HG03442 (cell line): ENCODE measurements at regions not wholly inside any gene's neighbourhood (a gene's known extent, or its start where the extent isn't known, plus 50 kb on each side); places are given as distances from the start of the nearest gene placed in this dataset.

ENCODE experiments used
- ATAC-seq: cut with Tn5 transposase; IDR thresholded peaks from one replicate; pipeline ENCODE4 v1.9.1; 2021; ENCODE audit warnings: mild to moderate bottlenecking, moderate library complexity; ENCODE audit not compliant: unreplicated experiment

- ATAC-seq = no peak
Observed at GRCh38 chr17:72439893-72440502, 319.2 kb downstream of the SOX9 start.

DNA sequence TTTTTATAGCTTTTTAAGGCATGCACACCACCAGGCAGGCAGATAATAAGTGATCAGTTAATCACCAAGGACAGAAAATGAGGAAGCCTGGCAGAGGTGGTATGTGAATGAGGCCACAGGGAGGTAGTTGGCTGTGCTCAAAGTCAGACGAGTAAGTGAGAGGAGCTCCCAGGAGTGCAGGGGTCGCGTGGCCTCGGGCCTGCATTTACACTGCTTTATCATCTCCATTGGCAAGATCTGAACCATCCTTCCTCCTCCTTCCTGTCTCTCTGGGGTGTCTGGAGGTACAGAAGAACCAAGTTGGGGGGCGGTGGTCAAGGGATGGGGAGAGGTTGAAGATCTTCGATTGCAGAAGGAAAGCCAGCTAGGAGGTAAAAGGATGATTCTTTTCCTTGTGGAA, 320.1 kb downstream of the SOX9 start:
- no peak for ATAC-seq

DNA sequence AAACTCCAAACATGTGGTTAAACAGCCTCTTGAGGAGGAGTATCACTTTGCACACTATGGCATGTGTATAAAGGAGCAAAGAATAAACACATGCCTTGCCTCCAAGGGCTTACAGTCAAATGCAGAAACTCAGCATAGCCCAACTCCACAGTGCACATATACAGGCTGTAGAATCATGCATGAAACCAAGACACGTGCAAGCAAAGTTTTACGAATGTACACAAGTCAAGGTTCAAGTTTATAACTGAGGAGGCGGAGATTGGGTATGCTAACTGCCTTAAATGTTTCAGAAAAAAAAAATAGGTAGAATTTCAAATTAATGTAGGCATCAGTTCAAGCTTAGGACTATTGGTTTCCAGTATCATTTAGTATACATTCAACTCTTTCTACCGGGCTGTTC, 321.1 kb downstream of the SOX9 start:
- ATAC-seq = no peak

DNA sequence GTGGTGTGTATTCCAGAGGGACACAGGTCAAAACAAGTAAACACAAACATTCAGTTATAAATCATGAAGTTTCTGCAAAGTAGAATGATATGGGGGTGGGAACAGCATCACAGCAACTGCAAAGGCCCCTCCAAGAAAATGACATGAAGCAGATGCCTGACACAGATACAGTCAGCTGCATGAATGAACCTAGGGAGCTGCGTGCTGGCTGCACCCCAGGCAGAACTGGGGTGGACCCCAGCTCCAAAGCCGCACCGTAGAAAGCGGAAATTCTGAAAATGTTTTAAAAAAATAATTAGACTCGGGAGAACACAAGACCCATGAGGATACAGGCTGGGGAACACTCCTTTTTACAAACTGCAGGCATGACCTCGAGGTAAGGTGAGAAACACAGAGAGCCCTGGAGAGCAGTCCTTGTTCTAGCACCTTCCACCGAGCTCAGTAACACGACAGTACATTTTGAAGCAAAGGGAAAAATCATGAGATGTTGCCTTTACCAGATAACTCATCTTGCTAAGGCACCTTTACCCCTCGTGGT, 323.8 kb downstream of the SOX9 start:
- no peak for ATAC-seq

DNA sequence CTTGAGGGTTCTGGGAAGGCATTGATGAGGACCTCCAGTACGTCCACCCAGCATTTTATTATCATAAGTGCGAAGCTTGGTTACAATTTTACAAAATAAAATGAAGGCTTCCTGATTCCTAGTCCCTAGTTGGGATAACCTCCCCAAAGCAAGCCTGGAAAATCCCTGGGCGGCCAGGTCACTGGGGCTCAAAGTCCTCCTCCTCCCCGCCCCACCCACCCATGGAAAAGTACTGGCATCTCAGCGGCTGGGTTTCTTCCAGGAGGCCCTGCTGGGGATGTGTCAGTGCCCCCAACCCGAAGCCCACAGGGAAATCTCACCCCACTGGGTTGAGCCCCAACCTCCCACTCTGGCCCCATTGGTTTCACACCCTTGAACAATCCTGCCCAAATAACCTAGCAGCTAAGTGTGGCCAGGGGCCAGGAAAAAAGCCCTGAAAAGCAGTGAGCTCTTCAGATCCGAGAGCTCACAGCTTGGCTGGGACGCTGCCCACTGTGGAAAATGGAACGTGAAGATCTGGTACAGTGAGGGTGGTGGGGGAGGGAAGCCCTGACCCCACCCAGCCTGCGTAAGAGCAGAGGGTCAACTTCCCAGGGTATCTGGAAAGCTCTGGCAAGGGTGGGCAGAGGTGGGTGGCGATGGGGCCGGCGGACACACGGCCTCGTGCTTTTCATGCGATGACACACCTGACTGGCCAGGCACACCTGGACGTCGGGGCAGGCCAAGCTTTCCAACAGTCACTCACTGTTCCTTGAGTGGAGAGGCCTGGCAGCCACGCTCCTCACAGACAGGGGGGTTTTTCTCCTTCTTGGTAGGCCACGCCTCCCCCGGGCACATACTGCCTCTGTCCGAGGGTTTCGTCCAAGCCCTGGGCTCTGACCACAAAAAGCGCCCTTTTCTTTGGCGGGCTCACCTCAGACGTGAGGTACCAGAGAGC, 324.5 kb downstream of the SOX9 start:
- ATAC-seq = no peak

DNA sequence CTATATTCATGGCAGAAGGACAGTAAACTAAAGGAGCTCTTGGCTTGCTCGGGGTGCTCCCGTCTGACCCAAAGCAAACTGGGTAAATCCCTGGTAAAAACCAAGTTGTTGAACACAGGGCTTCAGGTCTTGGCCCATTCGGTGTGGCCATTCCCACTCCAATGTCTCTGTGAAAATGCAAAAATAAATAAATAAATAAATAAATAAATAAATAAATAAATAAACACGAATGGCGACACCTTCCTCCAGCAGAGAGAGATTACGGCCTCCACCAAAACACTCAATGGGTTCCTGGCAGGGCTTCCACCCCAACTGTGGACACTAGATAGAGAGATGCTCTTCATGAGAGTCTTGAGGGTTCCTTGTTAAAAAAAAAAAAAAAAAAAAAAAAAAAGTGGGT, 325.3 kb downstream of the SOX9 start:
- no peak for ATAC-seq

DNA sequence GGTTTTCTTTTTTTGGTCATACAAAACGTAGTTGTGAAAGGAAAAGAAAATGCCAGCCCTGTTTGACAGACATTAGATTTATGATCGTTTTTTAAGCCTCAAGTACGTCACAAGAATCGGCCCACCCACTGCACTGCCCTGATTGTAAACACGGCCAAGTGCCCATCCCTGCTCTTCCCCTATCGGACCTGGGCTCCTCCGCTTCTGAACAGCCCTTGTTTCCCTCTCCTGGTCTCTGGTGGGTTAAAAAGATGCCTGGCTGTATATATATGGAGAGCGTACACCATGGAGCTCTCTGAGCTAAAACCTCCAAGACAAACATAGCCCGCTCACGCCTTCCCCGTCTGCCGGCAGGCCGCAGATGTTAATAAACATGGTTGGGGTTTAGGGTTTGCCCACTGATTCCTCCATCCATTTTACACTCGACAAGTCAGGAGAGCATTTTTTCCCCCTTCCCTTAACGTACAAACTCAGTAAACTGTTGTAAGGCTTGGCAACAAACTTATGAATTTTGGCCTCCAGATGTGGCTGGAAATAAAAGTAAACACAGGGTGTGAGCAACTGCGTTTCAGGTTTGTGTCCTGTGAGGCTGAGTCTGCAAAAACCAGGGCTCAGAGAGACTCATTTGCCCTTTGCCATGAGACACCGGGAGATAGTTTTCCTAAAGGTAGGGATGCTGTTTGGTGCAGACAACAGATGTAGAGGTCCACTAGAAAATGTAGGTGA, 325.9 kb downstream of the SOX9 start:
- ATAC-seq = no peak

DNA sequence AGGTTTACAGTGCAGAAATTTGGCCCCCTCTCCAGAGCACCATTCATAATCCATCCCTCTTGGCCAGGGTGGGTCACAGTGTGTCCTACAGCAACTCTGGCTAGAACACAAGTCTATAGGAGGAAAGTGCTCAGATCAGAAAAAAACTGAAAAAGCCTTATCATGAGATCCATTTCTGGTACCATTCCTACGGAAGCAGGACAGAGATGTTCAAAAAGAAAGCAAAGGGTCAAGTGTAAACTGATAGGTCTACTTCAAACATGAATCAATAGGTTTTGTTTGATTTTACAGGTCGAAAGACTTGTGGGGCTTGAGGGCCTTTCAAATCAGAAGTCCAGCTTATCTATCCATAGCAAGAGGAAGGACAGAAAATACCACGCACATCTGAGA, 326.4 kb downstream of the SOX9 start:
- ATAC-seq = no peak

DNA sequence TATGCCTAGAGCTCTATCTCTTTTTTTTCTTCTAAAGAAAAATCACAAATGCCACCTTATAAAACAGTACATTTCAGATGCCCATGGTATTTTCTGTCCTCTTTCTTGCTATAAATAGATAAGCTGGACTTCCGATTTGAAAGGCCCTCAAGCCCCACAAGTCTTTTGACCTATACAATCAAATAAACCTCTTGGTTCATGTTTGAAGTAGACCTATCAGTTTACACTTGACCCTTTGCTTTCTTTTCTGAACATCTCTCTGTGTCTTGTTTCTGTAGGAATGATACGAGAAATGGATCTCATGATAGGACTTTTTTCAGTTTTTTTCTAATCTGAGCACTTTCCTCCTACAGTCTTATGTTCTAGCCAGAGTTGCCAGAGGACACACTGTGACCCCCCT, 327.2 kb downstream of the SOX9 start:
- ATAC-seq = no peak

DNA sequence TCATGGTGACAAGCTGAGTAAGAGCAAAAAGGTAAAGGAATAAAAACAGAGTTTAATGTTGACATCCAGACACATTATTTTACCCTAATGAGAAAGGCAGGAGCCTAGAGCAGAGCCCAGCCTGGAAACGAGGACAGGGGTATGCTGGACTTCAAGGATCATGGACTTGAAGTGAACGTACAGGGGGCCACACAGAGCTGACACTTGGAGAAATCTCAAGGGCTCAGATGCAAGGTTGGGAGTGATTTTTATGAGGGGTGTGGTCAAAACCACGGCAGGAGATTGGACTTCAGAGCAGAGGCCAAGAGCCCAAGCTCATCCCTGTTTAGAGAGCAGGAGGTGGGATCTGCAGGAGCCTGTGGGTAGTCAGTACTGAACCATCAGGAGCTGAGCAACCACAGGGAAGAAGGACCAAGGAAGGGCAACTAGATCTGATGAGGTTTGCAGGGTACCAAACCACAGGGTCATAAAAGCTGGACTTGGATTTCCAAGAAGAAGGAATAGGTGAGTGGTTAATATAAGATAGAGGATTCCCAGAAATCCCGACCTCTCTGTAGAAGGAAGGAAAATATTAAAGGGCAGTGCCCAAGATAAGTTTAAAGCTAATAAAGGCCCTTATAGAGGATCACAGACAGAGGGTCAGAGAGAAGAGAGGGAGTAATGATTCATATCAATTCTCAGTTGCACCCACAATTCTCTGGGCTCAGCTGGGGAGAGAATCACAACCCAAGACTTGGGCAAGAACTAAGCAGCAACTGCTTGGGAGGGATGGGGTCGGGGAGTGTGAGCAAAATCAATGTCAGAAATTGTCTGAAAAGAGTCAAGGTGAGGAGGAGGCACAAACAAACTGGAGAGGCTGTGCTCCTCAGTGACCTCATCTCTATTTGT, 331.7 kb downstream of the SOX9 start:
- ATAC-seq = no peak

DNA sequence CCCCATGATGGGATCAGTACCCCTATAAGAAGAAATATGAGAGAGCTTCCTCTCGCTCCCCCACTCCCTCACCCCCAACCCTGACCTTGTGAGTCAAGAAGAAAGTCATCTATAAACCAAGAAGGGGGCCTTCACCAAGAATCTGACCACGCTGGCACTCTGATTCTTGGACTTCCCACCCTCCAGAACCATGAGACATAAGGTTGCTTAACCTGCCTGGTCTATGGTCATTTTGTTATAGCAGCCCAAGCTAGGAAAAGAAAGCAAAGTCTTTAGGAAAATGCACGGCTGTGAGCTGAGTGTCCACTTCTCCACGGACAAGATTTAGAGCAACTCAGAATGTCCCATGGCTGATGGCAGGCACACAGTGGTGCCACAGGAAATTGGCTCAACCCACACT, 333.5 kb downstream of the SOX9 start:
- ATAC-seq = no peak

- ATAC-seq = no peak
Observed at GRCh38 chr17:72455562-72455961, 334.7 kb downstream of the SOX9 start.

DNA sequence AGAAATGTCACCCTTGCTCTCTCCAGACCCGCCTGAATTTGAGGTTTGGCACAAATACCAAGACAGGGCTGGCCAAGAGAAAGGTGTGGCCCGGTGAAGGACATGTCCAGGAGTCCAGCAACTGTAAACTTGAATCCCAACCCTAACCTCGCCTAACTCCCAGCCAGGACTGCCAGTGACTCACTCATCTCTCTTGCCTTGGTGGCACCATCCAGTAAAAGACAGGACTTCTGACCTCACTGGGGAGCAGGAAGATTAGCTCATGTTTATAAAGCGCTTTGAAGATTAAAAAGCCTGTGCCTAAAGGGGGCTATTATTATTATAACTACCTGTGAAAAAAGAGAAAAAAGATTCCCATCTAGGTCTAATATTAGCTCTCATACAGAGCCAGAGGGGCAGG, 335.3 kb downstream of the SOX9 start:
- ATAC-seq = no peak

GRCh38 chr17:72457712-72458111, 336.9 kb downstream of the SOX9 start:
- no peak for ATAC-seq

DNA sequence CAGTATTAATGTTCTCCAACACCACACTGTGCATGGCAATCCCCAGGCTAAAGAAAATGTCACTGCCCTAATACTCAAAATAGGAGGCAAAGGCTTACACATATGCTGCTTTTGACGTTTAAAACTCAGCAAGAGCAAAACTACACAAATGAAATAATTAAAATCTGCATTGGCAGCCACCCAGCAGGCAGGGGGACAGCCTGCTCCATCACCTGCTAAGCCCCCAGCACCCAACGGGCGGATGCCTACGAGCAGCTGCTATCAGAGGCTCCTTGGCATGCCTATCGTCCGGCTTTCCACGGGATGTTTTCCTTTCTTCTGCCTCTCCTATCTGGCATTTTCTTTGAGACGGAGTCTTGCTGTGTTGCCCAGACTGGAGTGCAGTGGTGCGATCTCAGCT, 337.5 kb downstream of the SOX9 start:
- no peak for ATAC-seq

DNA sequence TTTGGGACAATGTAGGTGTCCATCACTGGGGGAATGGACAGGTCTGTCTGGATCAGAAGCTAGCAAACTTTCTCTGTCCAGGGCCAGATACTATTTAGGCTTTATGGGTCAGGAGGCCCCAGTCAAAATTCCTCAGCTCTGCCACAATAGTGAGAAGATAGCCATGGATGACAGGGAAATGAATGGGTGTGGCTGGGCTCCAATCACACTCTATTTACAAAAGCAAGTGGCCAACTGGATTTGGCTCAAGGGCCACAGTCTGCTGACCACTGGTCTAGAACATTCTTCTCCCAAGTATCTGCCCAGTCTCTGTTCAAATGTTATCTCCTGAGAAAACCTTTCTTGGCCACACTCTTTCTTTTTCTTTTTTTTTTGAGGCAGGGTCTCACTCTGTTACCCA, 339.9 kb downstream of the SOX9 start:
- ATAC-seq = no peak

DNA sequence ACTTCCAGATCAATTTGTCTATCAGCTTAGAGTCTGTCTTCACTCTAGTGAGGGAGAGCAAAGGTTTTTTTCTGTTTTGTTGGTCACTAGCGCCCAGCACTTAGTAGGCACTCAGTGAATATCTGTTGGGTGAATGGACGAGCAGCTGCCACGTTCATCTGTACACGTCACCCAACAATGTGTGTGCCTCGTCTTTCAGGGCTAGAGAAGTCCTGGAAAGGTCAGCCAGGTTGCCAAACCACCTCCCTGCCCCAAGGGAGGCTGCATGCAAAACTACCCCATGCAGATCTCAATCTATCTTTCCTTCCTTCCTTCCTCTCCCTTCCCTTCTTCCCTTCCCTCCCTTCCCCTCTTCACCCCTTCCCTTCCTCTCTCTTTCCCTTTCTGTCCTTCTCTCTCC, 340.9 kb downstream of the SOX9 start:
- ATAC-seq = no peak

DNA sequence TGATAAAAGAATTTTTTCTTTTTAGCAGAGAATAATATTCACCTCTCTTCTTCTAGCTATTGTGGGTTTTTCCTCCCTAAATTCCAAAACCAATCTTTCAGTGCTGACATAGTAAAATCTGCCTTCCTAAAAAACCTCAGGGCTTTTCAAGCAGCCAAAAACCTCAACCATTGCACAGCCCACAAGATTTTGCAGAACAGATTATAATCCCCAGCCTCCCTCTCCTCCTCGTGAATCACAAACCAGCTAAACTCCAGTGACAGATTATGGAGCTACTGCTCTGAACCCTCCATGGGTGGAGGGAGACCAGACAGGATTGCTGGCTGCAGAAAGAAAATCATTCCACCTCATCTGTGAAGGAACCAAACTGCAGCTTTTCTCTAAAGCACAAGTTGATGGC, 341.6 kb downstream of the SOX9 start:
- no peak for ATAC-seq

DNA sequence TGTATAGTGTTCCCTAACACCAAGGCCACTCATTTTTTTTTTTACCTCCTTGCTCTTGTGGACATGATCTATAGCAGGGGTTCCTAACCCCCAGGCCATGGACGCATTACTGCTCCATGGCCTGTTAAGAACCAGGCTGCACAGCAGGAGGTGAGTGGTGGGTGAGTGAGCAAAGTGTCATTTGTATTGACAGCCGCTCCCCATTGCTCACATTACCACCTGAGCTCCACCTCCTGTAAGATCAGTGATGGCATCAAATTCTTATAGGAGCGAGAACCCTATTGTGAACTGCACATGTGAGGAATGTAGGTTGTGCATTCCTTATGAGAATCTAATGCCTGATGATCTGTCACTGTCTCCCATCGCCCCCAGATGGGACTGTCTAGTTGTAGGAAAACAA, 342.0 kb downstream of the SOX9 start:
- ATAC-seq = no peak

GRCh38 chr17:72463287-72464102, 342.7 kb downstream of the SOX9 start:
- ATAC-seq = peak; percentile 36
